ENCODE measurements at regions not wholly inside any gene's neighbourhood (a gene's known extent, or its start where the extent isn't known, plus 50 kb on each side); places are given as distances from the start of the nearest gene placed in this dataset.

DNA sequence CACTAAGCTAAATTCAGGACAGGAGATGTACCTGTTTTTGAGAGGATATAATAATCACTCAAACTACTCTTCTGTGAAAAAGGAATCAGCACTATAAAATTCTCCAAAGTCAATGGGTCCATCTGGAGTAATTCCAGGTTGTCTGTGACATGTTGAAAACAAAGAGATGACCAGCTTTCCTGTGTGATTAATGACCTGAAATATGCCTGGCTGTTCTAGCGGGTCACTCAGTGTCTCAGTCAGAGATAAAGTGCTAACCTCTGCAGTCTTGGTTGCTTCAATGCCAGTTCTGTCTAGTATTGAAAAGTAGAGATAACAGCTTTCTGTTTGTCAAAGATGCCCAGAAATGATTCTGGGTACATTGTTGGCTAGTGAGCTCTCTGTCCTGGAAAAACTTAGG lies 722.6 kb upstream of the TENM4 start:
- DNase-seq: no peak

GRCh38 chr11:80163011-80163410 lies 722.2 kb upstream of the TENM4 start:
- DNase-seq: no peak

- no peak for DNase-seq
Measured at GRCh38 chr11:80162387-80162786, 721.6 kb upstream of the TENM4 start.

DNA sequence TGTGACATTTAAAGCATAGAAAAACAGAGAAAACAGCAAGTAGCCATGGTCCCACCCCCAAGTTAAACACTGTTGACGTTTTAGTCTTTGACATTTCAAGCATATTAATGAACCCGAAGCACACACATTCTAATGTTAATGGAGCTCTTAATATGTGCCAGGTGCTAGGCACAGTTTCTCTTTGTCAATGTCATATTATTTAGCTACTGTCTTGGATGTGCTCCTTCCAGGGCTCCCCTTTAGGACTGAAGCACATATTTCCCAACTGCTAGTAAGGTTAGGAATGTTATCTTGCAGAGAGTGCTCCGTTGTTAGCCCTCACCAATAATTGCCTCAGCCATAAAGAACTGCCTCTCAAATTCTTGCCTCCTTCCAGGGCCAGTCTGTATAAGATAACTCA lies 716.6 kb upstream of the TENM4 start:
- no peak for DNase-seq

- no peak for DNase-seq
Measured at GRCh38 chr11:80156062-80156461, 715.2 kb upstream of the TENM4 start.

- DNase-seq: peak; percentile 20
Measured at GRCh38 chr11:80155412-80156017, 714.7 kb upstream of the TENM4 start.

GRCh38 chr11:80146232-80146631 lies 705.4 kb upstream of the TENM4 start:
- no peak for DNase-seq

DNA sequence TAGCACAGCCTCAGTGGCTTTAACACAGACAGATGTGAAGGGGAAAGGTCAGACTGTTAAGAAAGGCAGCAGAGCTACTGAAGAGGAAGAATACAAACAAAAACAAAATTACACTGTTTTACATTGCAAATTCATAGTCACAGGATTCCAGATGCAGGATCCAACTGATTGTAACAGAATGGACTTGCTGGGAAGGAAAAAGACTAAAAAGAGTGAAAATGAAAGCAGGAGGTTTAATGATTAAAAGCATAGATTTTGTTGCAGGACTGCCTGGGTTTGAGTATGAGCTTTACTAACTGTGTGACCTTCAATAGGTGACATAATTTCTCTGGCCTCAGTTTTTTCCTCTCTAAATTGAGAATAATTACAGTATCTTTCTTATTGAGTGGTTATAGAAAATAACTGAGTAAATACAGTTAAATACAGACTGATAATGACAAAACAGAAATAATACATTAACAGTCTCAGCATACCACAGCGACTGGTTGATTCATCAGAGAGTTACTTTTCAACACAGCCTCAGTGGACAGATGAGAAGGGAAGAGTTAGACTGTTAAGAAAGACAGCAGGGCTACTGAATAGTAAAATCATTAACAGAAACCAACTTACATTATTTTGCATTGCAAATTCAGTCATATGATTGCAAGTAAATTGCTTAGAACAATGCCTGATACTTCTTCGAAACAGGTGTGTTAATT lies 704.2 kb upstream of the TENM4 start:
- DNase-seq: no peak

DNA sequence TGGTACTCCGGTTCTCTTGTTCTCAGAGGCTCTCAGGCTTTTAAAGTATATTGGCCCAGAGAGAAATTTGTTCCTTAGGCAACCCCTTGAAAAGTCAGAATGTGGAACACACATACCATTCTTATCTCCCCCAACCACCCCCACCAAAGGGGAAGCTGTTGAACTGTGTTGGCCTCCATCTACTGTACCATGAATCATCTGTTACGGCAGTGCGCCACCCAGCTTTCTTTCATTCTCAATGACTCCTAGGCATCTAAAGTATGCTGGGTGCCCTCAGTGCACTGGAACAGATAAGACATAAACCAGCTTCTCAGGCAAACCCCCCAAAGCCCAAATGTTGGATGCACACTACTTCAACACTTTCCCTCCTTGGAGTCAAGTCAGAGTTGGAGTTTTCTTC lies 696.2 kb upstream of the TENM4 start:
- no peak for DNase-seq

DNA sequence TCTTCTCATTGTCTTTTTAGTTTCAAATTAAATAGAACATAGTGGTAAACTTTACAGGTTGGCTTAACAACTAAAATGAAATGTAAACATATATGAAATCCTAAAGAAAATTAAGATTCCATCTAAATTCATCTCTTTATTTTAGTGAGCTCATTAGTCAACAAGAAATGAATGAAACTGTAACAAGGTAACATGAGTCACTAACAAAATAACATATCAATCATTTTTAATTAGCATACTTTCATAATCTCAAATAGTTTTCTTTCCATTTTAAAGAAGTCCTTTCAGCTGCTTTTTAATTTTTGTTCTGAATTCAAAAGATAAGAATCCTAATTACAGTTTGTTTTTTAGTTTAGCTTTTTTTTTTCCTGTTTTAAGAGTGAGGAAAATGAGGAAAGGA lies 688.6 kb upstream of the TENM4 start:
- no peak for DNase-seq

DNA sequence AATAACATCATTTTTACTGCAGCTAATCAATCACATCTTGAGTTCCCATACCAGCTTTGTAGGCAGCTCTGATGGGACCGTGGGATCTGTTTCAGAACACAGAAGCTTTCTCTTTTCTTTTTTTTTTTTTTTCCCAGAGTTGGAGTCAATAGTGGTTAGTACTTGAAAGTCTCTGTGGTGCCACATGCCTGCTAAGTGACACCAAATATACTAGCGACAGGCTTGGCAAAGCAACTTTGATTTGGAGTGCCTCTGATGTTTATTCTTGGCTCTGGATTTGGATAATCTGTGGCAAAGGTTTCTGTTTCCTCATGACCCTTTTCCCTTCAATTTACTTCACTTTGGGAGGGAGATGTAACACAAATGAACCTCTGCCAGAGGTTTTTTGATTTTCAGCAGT lies 681.4 kb upstream of the TENM4 start:
- DNase-seq: no peak

DNA sequence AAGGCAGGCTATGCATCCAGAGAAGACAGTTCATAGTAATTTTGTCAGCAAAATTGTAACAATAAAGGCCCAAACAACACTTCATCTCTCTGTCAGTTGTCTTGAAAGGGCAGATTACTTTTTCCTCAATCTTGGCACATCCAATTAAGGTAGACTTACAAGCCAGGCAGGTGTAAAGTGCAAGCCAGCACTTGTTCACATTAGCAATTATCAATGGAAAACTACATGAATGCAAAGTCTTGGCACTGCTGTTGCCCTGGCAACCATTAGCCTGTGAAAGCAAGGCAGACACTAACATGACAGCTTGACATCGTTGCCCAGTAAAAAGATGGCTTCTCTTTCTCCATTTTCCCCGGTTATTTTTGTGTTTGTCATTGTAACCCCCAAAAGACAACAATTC lies 677.2 kb upstream of the TENM4 start:
- DNase-seq: no peak

DNA sequence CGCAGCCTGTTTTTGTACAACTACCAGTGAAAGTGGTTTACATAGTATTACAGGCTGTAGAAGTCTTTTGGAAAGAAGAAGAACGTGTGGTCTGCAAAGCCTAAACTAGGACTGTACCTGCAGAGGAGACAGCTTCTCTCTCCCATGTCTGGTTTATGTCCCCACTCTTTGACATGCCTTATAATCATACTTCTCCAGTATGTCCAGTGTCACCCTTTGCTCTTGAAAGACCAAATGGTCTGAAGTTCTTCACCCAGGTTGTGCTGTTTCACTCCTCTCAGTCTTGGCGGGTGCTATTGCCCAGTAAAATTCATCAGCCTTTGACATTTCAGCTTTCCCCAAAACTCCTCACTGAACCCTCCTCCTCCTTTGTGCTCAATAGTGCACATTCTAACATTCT lies 676.0 kb upstream of the TENM4 start:
- DNase-seq: no peak

DNA sequence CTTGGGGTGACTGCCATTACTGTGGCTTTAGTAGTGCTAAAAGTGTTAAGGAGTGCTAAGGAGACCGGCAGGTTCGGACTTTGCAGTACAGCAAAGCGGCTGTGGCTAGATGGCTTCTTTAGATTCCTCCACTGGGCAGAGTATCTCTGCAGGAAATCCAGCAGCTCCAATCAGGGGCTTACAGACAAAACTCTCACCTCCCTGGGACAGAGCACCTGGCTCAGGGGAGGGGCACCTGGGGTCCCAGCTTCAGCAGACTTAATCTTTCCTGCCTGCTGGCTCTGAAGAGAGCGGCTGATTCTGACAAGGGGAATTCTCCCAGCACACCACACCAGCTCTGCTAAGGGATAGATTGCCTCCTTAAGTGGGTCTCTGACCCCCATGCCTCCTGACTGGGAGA lies 668.8 kb upstream of the TENM4 start:
- DNase-seq: no peak

DNA sequence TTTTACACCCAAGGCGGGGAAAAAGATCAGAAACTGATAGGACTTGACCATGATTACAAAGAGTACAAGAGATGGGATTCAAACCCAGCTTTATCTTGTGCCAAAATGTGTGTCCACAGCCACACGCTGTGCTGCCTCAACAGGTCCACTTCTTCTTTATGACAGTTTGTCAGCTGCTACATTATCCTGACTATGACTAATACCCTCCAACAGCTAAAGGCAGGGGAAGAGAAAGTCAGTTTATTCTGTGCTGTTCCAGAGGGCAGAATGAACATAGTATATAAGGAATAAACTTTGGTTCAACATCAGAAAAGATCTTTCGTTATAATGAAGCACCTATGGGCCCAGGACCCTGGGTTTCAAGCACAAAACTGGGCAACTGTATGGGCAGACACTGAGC lies 668.2 kb upstream of the TENM4 start:
- no peak for DNase-seq

- DNase-seq: no peak
Measured at GRCh38 chr11:80107415-80107814, 666.6 kb upstream of the TENM4 start.

- no peak for DNase-seq
Measured at GRCh38 chr11:80104191-80104590, 663.4 kb upstream of the TENM4 start.

DNA sequence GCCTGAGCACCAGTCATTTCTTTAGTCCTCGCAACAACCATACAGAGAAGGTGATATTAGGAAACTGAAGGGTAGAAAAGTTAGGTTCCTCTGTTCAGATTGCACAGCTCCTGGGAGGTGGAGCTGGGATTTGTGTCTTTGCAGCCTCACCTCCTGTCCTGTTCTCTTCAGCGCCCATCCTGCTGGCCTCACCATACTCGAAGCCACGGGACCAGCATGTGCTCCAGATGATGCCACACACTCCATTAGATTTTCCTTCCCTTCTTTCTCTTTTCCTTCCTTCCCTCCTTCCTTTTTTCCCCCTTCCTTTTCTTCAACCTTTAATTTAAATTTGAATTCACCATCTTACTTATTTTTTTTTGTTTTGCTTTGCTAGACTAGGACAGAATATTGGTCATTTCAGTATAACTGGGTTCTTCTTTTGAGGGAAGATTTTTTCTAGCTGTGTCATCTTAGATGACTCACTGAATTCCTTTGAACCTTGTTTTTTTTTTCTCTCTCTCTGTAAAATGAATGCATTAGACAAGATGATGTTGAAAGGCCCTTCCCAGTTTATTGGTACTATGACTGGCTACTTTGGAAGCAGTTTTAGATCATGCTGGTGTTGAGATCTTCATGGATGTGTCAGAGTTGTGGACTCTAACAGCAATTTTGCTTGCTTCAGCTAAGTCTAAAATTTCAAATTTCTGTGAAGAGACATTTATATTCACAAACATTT lies 662.5 kb upstream of the TENM4 start:
- no peak for DNase-seq

- no peak for DNase-seq
Measured at GRCh38 chr11:80097146-80097545, 656.3 kb upstream of the TENM4 start.

DNA sequence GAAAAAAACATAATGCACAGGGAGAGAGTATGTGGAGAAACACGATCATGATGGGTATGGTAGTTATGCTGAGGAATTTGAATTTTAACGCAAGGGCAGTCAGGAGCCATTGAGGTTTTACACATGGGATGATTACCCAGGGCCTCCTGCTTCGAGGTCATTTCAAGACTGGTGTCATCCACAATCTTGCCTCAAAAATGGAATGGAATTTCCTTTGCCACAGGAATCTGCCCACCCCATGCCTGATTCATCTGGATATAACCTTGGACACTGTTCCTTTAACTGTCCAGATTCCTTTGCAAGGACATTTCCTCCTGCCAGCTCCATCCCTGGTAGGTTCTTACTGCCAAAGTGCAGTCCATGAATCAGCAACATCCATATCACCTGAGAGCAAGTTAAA lies 655.9 kb upstream of the TENM4 start:
- no peak for DNase-seq

DNA sequence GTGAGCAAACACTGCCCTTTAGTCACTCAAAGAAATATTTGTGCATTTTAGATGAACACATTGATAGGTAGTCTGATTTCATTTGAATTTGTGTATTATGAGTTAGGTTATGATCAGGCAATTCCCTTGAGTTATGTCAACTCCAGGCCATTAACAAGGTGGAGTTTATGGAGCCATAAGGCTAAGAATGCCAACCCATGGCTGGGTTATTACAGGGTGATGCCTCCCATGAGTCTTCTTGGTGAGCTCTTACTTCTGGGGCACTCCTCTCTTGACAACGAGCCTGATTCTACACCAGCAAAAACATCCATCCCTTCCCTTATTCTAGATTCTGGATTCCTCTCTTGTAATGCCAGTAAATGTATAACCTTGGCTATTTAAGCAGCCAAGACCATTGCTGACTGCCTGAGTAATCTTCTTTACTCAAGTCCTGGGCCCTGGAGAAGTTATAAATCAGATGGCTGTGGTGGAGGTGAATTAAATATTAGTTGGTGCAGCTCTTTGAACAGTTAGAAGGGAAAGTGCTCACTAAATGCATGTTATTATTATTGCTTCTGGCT lies 645.7 kb upstream of the TENM4 start:
- no peak for DNase-seq

DNA sequence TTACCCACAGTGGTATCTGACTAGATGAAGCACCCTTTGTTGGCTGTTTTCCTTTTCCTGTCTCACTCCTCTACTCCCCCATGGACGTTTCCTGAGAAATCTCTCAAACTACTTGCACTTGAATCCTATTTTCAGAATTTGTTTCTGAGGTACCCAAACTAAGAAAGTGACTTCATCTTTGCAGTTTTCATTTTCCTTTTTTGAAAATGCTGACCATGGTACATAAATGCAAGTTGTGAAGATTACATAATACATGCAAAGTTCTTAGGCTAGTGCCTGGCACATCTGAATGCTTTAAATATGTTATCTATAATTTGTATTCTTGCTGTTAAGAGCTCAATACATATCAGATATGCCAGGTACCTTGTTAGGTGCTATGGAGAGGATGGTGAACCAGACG lies 644.7 kb upstream of the TENM4 start:
- DNase-seq: no peak

DNA sequence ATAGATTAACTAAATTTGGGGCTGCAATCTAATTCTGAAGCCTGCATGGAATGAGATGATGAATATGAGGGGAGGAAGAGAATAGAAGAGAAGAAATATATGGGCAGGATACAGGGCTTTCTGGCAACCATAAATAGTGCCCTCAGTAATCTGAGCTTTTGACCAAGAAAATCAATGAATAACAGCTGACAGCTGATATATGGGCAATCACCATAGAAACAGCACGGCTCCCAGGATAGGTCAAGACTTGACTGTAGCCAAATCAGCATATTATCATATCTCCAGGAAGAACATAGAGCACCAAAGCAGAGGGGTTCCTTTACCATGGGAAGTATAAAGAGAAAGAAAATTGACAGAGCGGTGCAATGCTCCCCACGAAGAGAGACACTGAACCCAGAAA lies 643.8 kb upstream of the TENM4 start:
- no peak for DNase-seq

GRCh38 chr11:80083531-80083951 lies 642.7 kb upstream of the TENM4 start:
- DNase-seq: no peak

All from midbrain (tissue), 1 donor.